Motor neuron (in vitro differentiated cells): ENCODE measurements at regions not wholly inside any gene's neighbourhood (a gene's known extent, or its start where the extent isn't known, plus 50 kb on each side); places are given as distances from the start of the nearest gene placed in this dataset.

ENCODE experiments used
- ATAC-seq, 8 experiments: fragments of 200-7000 bp; cut with Tn5 transposase; replicated peaks in 6 of 8; 2 replicates each; pipeline ENCODE4 v1.8.0; 2021; ENCODE audit warnings: mild to moderate bottlenecking in 8 of 8, moderate library complexity in 8 of 8
- H3K27ac ChIP-seq, 2 donors: fragments of 250-450 bp; sonication (Bioruptor Pico); 2 replicates each; pipeline ENCODE4 v1.9.0; 2021; ENCODE audit warnings: antibody characterized with exemption in 2 of 2, mild to moderate bottlenecking in 2 of 2, moderate library complexity in 1 of 2
- H3K4me1 ChIP-seq, 2 donors: fragments of 250-450 bp; sonication (Bioruptor Pico); replicated peaks in 1 of 2; 2 replicates each; pipeline ENCODE4 v1.6.1; 2021; ENCODE audit warnings: antibody characterized with exemption in 2 of 2, mild to moderate bottlenecking in 2 of 2, moderate library complexity in 1 of 2
- H3K4me3 ChIP-seq, 5 donors: fragments of 250-450 bp; sonication (Bioruptor Pico); 2 replicates each; pipeline ENCODE4 v1.9.0; 2021; ENCODE audit warnings: antibody characterized with exemption in 5 of 5, mild to moderate bottlenecking in 5 of 5, moderate library complexity in 4 of 5
- WGBS, 10 experiments: fragments of 450-650 bp; shearing (Covaris generic); methylation state at CpG; one replicate each; pipeline ENCODE4 v1.0.0; 2022; 5-methylcytosine and 5-hydroxymethylcytosine counted together
- in situ Hi-C, 9 experiments: fragments of 400-800 bp; cut with MboI; loops; one replicate each; pipeline ENCODE4 v1.15.0; 2021; ENCODE audit warnings: low sequenced_read_pairs in 9 of 9, low pct_unique_long_range_greater_than_20kb in 2 of 9; ENCODE audit not compliant: unreplicated experiment in 9 of 9

- H3K4me3 ChIP-seq, result no peak overlapping the region
- no peak overlapping the region for H3K27ac ChIP-seq
- H3K4me1 ChIP-seq, result no peaks in the 10 kb centered on the region
- ATAC-seq, result no peak
- WGBS, 10 experiments, result 60 to 100% (median 80%) methylated on average over 1 to 5 of the region's 13 CpGs; no CpG with 5 or more reads in 4 of the 10 experiments
- in situ Hi-C loops, result loop anchor here in 4 of 9 experiments (25.0 kb wide), 2 partner anchors 308 to 708 kb away; partner anchors contain the start of gene PIWIL1 (in 2 of the 4)
Observed at GRCh38 chr12:130029151-130029550, 125.3 kb upstream of the TMEM132D start.

- in situ Hi-C loops, result loop anchor here in 4 of 9 experiments (25.0 kb wide), 2 partner anchors 306 to 706 kb away; partner anchors contain the start of gene PIWIL1 (in 2 of the 4)
- ATAC-seq, result no peak
- Histone ChIP-seq H3K4me3 (no peak overlapping the region), H3K4me1 (no peaks in the 10 kb centered on the region), H3K27ac (no peak overlapping the region)
- WGBS, 10 experiments, result 12 to 100% (median 57%) methylated on average over 1 to 15 of the region's 15 CpGs; no CpG with 5 or more reads in 2 of the 10 experiments
Observed at GRCh38 chr12:130031041-130031440, 127.2 kb upstream of the TMEM132D start.

- Histone ChIP-seq H3K27ac (no peak overlapping the region), H3K4me3 (no peak overlapping the region), H3K4me1 (no peaks in the 10 kb centered on the region)
- 0 to 41% (median 24%) methylated on average over 1 to 11 of the region's 12 CpGs; no CpG with 5 or more reads in 1 of the 10 experiments for WGBS, 10 experiments
- in situ Hi-C loops, result loop anchor here in 4 of 9 experiments (25.0 kb wide), 2 partner anchors 306 to 706 kb away; partner anchors contain the start of gene PIWIL1 (in 2 of the 4)
- peak in 4 of 8 experiments; percentile 39 to 80 (median 58) for ATAC-seq
Observed at GRCh38 chr12:130031571-130032189, 127.9 kb upstream of the TMEM132D start.

GRCh38 chr12:130041983-130042812, 120.1 kb upstream of the FZD10 start:
- Histone ChIP-seq H3K4me3 (peak overlapping the region in 2 of 5 donors; percentile 21 to 22), H3K4me1 (no peaks in the 10 kb centered on the region), H3K27ac (no peak overlapping the region)
- ATAC-seq, result peak in 3 of 8 experiments; percentile 72 to 88 (median 84)
- 0 to 84% (median 15%) methylated on average over 2 to 11 of the region's 52 CpGs; no CpG with 5 or more reads in 4 of the 10 experiments for WGBS, 10 experiments
- in situ Hi-C loops, result loop anchor here in 6 of 9 experiments (10.0 to 25.0 kb wide), 5 partner anchors 293 to 713 kb away; partner anchors contain the start of gene PIWIL1 (in 5 of the 6)

- ATAC-seq, result no peak
- no peaks in the 10 kb centered on the region for H3K4me1 ChIP-seq
- WGBS, 10 experiments, result 28 to 100% (median 58%) methylated on average over 1 to 6 of the region's 13 CpGs; no CpG with 5 or more reads in 2 of the 10 experiments
- H3K4me3 ChIP-seq, result no peak overlapping the region
- in situ Hi-C loops, result loop anchor here in 6 of 9 experiments (10.0 to 25.0 kb wide), 5 partner anchors 291 to 711 kb away; partner anchors contain the start of gene PIWIL1 (in 5 of the 6)
- no peak overlapping the region for H3K27ac ChIP-seq
Observed at GRCh38 chr12:130043685-130044406, 118.4 kb upstream of the FZD10 start.

- in situ Hi-C loops, result loop anchor here in 6 of 9 experiments (10.0 to 25.0 kb wide), 5 partner anchors 290 to 710 kb away; partner anchors contain the start of gene PIWIL1 (in 5 of the 6)
- 0 to 84% (median 45%) methylated on average over 1 to 16 of the region's 22 CpGs; no CpG with 5 or more reads in 1 of the 10 experiments for WGBS, 10 experiments
- H3K27ac ChIP-seq, result no peak overlapping the region
Observed at GRCh38 chr12:130044991-130045621, 117.2 kb upstream of the FZD10 start.

GRCh38 chr12:130049666-130050065, 112.6 kb upstream of the FZD10 start:
- no peak overlapping the region for H3K27ac ChIP-seq
- H3K4me3 ChIP-seq, result no peak overlapping the region
- 2 to 73% (median 70%) methylated on average over 2 to 7 of the region's 12 CpGs; no CpG with 5 or more reads in 4 of the 10 experiments for WGBS, 10 experiments
- in situ Hi-C loops, result loop anchor here in 6 of 9 experiments (10.0 to 25.0 kb wide), 5 partner anchors 285 to 705 kb away; partner anchors contain the start of gene PIWIL1 (in 5 of the 6)
- peak in 1 of 8 experiments; percentile 42 for ATAC-seq
- H3K4me1 ChIP-seq, result no peaks in the 10 kb centered on the region

More at GRCh38 chr12:130044991-130045621, 117.2 kb upstream of the FZD10 start:
- peak in 2 of 8 experiments; percentile 77 for ATAC-seq
- H3K4me1 ChIP-seq, result no peaks in the 10 kb centered on the region
- no peak overlapping the region for H3K4me3 ChIP-seq

GRCh38 chr12:130051900-130052299, 110.4 kb upstream of the FZD10 start:
- Histone ChIP-seq H3K27ac (no peak overlapping the region), H3K4me3 (no peak overlapping the region), H3K4me1 (no peaks in the 10 kb centered on the region)
- in situ Hi-C loops, result loop anchor here in 1 of 9 experiments (25.0 kb wide), 1 partner anchor 685 kb away; no protein-coding TSS in a partner anchor
- no peak for ATAC-seq
- WGBS, 10 experiments, result 20 to 80% (median 61%) methylated on average over 1 to 9 of the region's 10 CpGs; no CpG with 5 or more reads in 4 of the 10 experiments

GRCh38 chr12:130053651-130054069, 108.6 kb upstream of the FZD10 start:
- Histone ChIP-seq H3K4me3 (no peak overlapping the region), H3K27ac (no peak overlapping the region), H3K4me1 (no peaks in the 10 kb centered on the region)
- WGBS, 10 experiments, result 0 to 58% (median 16%) methylated on average over 1 to 7 of the region's 10 CpGs; no CpG with 5 or more reads in 6 of the 10 experiments
- in situ Hi-C loops, result loop anchor here in 1 of 9 experiments (25.0 kb wide), 1 partner anchor 684 kb away; no protein-coding TSS in a partner anchor
- ATAC-seq, result peak in 5 of 8 experiments; percentile 45 to 90 (median 55)

GRCh38 chr12:130054803-130055202, 107.5 kb upstream of the FZD10 start:
- 71 to 100% (median 80%) methylated on average over 1 to 5 of the region's 5 CpGs; no CpG with 5 or more reads in 5 of the 10 experiments for WGBS, 10 experiments
- H3K4me1 ChIP-seq, result no peaks in the 10 kb centered on the region
- no peak overlapping the region for H3K4me3 ChIP-seq
- in situ Hi-C loops, result loop anchor here in 1 of 9 experiments (25.0 kb wide), 1 partner anchor 682 kb away; no protein-coding TSS in a partner anchor
- H3K27ac ChIP-seq, result no peak overlapping the region
- no peak for ATAC-seq

- WGBS, 10 experiments, result 5 to 82% (median 50%) methylated on average over 2 to 13 of the region's 13 CpGs
- in situ Hi-C loops, result loop anchor here in 1 of 9 experiments (25.0 kb wide), 1 partner anchor 678 kb away; no protein-coding TSS in a partner anchor
- ATAC-seq, result no peak
Observed at GRCh38 chr12:130058926-130059472, 103.3 kb upstream of the FZD10 start.

More at GRCh38 chr12:130058926-130059472, 103.3 kb upstream of the FZD10 start:
- Histone ChIP-seq H3K4me3 (no peak overlapping the region), H3K4me1 (no peaks in the 10 kb centered on the region), H3K27ac (no peak overlapping the region)
